KMS-11 (cell line): ENCODE measurements at regions not wholly inside any gene's neighbourhood (a gene's known extent, or its start where the extent isn't known, plus 50 kb on each side); places are given as distances from the start of the nearest gene placed in this dataset.

Experiments used
- H2AFZ ChIP-seq: fragments of 200-600 bp; sonication (generic); 2 replicates; pipeline ENCODE4 v1.6.1; 2016; ENCODE audit warnings: antibody characterized with exemption, mixed run types, low read depth
- H3K27ac ChIP-seq: fragments of 200-600 bp; sonication (generic); 2 replicates; pipeline ENCODE4 v1.6.1; 2016; ENCODE audit warnings: mild to moderate bottlenecking, mixed run types
- H3K27me3 ChIP-seq: fragments of 200-600 bp; sonication (generic); 2 replicates; pipeline ENCODE4 v1.6.1; 2017; ENCODE audit warnings: mild to moderate bottlenecking, low read depth, mixed run types, moderate library complexity; ENCODE audit not compliant: insufficient read depth
- H3K36me3 ChIP-seq: fragments of 200-600 bp; sonication (generic); 2 replicates; pipeline ENCODE4 v1.6.1; 2017; ENCODE audit warnings: mild to moderate bottlenecking, mixed run types; ENCODE audit not compliant: insufficient read depth
- H3K4me1 ChIP-seq: fragments of 200-600 bp; sonication (generic); 2 replicates; pipeline ENCODE4 v1.6.1; 2016; ENCODE audit warnings: mild to moderate bottlenecking, low read depth, mixed run types; ENCODE audit not compliant: poor library complexity, severe bottlenecking
- H3K4me2 ChIP-seq: fragments of 200-600 bp; sonication (generic); 2 replicates; pipeline ENCODE4 v1.7.0; 2016; ENCODE audit warnings: mild to moderate bottlenecking, mixed run types
- H3K4me3 ChIP-seq: fragments of 200-600 bp; sonication (generic); IDR thresholded peaks from 2 replicates; pipeline ENCODE4 v1.6.1; 2017; ENCODE audit warnings: low read depth, low read length, mixed read lengths; ENCODE audit not compliant: insufficient read depth
- H3K79me2 ChIP-seq: fragments of 200-600 bp; sonication (generic); 2 replicates; pipeline ENCODE4 v1.6.1; 2016; ENCODE audit warnings: low read depth, mixed run types; ENCODE audit not compliant: insufficient read depth
- H3K9ac ChIP-seq: fragments of 200-600 bp; sonication (generic); 2 replicates; pipeline ENCODE4 v1.6.1; 2016; ENCODE audit warnings: mild to moderate bottlenecking, mixed run types
- H4K20me1 ChIP-seq: fragments of 200-600 bp; sonication (generic); 2 replicates; pipeline ENCODE4 v1.6.1; 2016; ENCODE audit warnings: mild to moderate bottlenecking, mixed run types; ENCODE audit not compliant: insufficient read depth
- CTCF ChIP-seq: fragments of 200-600 bp; sonication (generic); conservative IDR thresholded peaks from 2 replicates; pipeline ENCODE4 v1.6.1; 2017; ENCODE audit warnings: low read depth, mild to moderate bottlenecking, antibody characterized with exemption, low read length, moderate library complexity, mixed read lengths

- no peak for TF ChIP-seq CTCF
- Histone ChIP-seq H3K27ac (no peak overlapping the region), H3K9ac (no peak overlapping the region), H3K4me3 (no peak overlapping the region), H3K36me3 (no peaks in the 10 kb centered on the region), H4K20me1 (no peaks in the 10 kb centered on the region), H3K27me3 (no peaks in the 10 kb centered on the region), H3K4me2 (no peak overlapping the region), H3K4me1 (no peaks in the 10 kb centered on the region), H3K79me2 (no peaks in the 10 kb centered on the region), H2AFZ (no peak overlapping the region)
These were observed 1162.5 kb upstream of the LRRTM1 start for GRCh38 chr2:81467096-81467495.

- no peak for TF ChIP-seq CTCF
These were observed 1157.9 kb upstream of the LRRTM1 start for GRCh38 chr2:81462420-81462819.

GRCh38 chr2:81445176-81445575, 1140.6 kb upstream of the LRRTM1 start:
- H3K36me3 ChIP-seq = no peaks in the 10 kb centered on the region
- H3K27ac ChIP-seq = no peak overlapping the region
- TF ChIP-seq CTCF = no peak
- H3K9ac ChIP-seq = no peak overlapping the region
- H3K4me1 ChIP-seq = no peaks in the 10 kb centered on the region
- H3K4me3 ChIP-seq = no peak overlapping the region
- H2AFZ ChIP-seq = no peak overlapping the region
- no peaks in the 10 kb centered on the region for H3K79me2 ChIP-seq
- H3K4me2 ChIP-seq = no peak overlapping the region
- no peaks in the 10 kb centered on the region for H3K27me3 ChIP-seq
- no peaks in the 10 kb centered on the region for H4K20me1 ChIP-seq

More at GRCh38 chr2:81462420-81462819, 1157.9 kb upstream of the LRRTM1 start:
- Histone ChIP-seq H3K9ac (no peak overlapping the region), H4K20me1 (no peaks in the 10 kb centered on the region), H3K79me2 (no peaks in the 10 kb centered on the region), H2AFZ (no peak overlapping the region), H3K27me3 (no peaks in the 10 kb centered on the region), H3K4me3 (no peak overlapping the region), H3K36me3 (no peaks in the 10 kb centered on the region), H3K4me1 (no peaks in the 10 kb centered on the region), H3K27ac (no peak overlapping the region), H3K4me2 (no peak overlapping the region)

GRCh38 chr2:81437456-81438000, 1133.0 kb upstream of the LRRTM1 start:
- Histone ChIP-seq H3K79me2 (no peaks in the 10 kb centered on the region), H3K27me3 (no peaks in the 10 kb centered on the region), H2AFZ (no peak overlapping the region), H3K4me1 (no peaks in the 10 kb centered on the region), H3K27ac (no peak overlapping the region), H3K4me3 (no peak overlapping the region), H3K4me2 (no peak overlapping the region), H3K9ac (no peak overlapping the region), H4K20me1 (no peaks in the 10 kb centered on the region), H3K36me3 (no peaks in the 10 kb centered on the region)
- no peak for TF ChIP-seq CTCF
